Mesodermal cell (in vitro differentiated cells): ENCODE measurements at regions not wholly inside any gene's neighbourhood (a gene's known extent, or its start where the extent isn't known, plus 50 kb on each side); places are given as distances from the start of the nearest gene placed in this dataset.
"Not testable (repeated sequence)": the region's sequence is repeated elsewhere in the genome, so short reads cannot be mapped to it uniquely, and the experiment has no call there.

Experiments used
- H3K27ac ChIP-seq: 2 replicates; pipeline ENCODE4 v1.7.0; 2013; ENCODE audit warnings: mild to moderate bottlenecking, low read depth, low read length, moderate library complexity; ENCODE audit not compliant: severe bottlenecking
- H3K36me3 ChIP-seq: 2 replicates; pipeline ENCODE4 v1.7.1; 2013; ENCODE audit warnings: mild to moderate bottlenecking, low read length, moderate library complexity; ENCODE audit not compliant: control insufficient read depth, insufficient read depth
- H3K4me1 ChIP-seq: one replicate; pipeline ENCODE4 v1.7.1; 2013; ENCODE audit warnings: mild to moderate bottlenecking, low read length; ENCODE audit not compliant: insufficient read depth, control insufficient read depth, poor library complexity, severe bottlenecking
- H3K4me3 ChIP-seq: 2 replicates; pipeline ENCODE4 v1.7.0; 2013; ENCODE audit warnings: low read length, control low read depth, mild to moderate bottlenecking; ENCODE audit not compliant: insufficient read depth, poor library complexity, severe bottlenecking; ENCODE audit errors: extremely low read depth
- H3K9me3 ChIP-seq: 2 replicates; pipeline ENCODE4 v1.7.1; 2013; ENCODE audit warnings: mild to moderate bottlenecking, low read length, moderate library complexity; ENCODE audit not compliant: control insufficient read depth
- WGBS, 2 experiments: methylation state at CpG; one replicate each; pipeline ENCODE4 v1.1.5; 2013; ENCODE audit warnings: missing lambda C conversion rate in 2 of 2; ENCODE audit not compliant: insufficient coverage in 2 of 2; 5-methylcytosine and 5-hydroxymethylcytosine counted together

DNA sequence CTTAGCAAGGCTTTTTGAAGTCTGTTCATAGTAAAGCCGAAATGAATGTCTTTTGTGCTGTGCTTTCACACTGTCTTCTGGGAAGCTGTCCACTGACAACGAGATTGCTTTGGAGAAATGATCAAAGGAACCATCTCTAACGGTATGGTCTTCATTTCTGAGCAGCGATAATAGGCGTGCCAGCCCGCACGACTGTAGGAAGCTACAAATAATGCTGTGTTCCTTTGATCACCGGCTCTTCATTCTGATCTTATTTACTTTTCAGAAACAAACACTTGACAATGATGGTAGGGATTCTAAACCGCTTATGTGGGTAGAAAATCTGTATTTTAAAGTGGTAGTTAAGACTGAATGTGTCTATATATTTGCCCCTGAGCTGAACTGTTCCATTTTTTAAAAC is 306.6 kb upstream of the EXOC2 start:
- H3K4me1 ChIP-seq, result no peaks in the 10 kb centered on the region
- no peak overlapping the region for H3K27ac ChIP-seq
- H3K9me3 ChIP-seq, result no peaks in the 10 kb centered on the region
- no peaks in the 10 kb centered on the region for H3K36me3 ChIP-seq
- 83 to 93% methylated on average over 3 to 4 of the region's 9 CpGs for WGBS, 2 experiments
- H3K4me3 ChIP-seq, result no peak overlapping the region

DNA sequence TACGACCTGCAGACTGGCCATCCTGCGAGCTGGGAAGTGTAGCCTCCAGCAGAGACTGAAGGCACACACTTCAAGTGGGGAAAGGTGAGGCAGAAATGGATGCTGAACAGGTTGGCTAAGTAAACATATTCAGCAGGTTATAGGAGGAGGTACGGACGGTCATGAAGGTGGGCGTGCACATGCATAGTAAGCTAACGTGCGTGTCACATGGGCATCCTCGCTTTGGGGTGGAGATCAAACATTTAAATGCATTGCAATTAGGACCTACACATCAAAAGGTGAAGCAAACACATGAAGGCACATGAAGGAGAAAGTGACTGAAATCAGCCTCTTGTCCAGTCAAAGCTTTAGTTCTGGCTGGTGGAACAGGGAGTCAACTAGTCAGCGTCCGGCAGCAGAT is 305.6 kb upstream of the EXOC2 start:
- 97 to 99% methylated on average over 10 of the region's 10 CpGs for WGBS, 2 experiments

DNA sequence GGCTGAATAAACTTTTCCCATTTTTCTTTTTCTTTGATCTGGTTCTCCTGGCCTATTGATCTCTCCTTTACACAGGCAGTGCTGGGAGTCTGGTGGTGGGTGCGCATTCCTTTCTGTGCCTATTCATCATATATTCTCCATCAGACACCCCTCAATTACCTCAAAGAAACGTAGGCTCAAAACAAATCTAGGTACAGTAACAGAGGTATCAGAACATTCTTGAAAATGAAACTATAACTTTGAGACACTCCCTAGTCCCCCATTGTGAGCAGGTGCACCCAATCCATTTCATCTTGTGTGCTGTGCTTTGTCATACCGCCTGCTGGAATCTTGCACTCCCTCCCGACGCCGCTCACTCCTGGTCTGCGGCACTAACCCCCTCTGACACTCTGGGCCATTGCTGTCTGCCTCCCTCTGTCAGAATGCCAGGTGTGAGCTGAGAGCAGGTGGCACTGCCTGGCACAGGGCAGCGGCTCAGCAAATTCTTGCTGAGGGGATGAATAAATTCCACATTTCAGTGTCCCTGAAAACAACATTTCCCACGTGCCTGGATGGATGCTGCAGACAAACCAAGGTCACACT is 303.4 kb upstream of the EXOC2 start:
- Histone ChIP-seq H3K4me1 (no peaks in the 10 kb centered on the region), H3K36me3 (no peaks in the 10 kb centered on the region), H3K27ac (no peak overlapping the region), H3K4me3 (no peak overlapping the region), H3K9me3 (no peaks in the 10 kb centered on the region)
- 81 to 100% methylated on average over 3 to 4 of the region's 9 CpGs for WGBS, 2 experiments

More for the DNA sequence above, 305.6 kb upstream of the EXOC2 start:
- H3K4me3 ChIP-seq, result no peak overlapping the region
- no peaks in the 10 kb centered on the region for H3K9me3 ChIP-seq
- H3K36me3 ChIP-seq, result no peaks in the 10 kb centered on the region
- H3K4me1 ChIP-seq, result no peaks in the 10 kb centered on the region
- no peak overlapping the region for H3K27ac ChIP-seq

DNA sequence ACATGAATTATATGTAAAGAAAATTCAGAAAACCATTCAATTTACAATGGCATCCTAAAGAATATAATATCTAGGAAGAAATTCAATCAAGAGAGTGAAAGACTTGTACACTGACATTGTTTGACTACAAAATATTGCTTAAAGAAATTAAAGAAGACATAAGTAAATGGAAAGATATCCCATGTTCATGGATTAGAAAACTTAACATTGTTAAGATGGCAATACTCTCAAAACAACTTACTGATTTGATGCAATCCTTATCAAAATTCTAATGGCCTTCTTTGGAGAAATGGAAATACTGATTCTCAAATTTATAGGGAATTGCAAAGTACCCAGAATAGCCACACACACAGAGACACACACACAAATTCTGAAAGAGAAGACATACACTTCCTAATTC is 298.3 kb upstream of the EXOC2 start:
- Histone ChIP-seq H3K27ac (no peak overlapping the region), H3K4me3 (no peak overlapping the region), H3K9me3 (no peaks in the 10 kb centered on the region), H3K4me1 (no peaks in the 10 kb centered on the region), H3K36me3 (no peaks in the 10 kb centered on the region)

DNA sequence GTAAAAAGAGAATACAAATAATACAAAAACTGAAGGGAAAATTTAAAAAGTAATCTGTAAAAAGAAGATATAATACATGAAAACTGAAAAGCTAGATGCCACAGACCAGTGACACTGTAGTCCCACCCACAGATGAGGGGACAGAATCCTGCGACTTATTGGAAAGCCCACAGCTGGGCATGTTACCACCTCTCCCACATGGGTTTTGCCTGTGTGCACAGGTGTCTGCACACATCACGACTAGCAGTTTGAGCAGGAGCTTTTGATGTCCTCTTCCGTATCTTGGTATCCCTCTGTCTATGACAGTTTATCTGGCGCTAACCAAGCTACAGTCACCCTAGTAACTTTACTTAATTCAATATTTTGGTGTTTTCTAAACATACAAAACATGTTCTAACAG is 291.1 kb upstream of the EXOC2 start:
- no peaks in the 10 kb centered on the region for H3K4me1 ChIP-seq
- WGBS, 2 experiments, result 75 to 100% methylated on average over 1 to 3 of the region's 4 CpGs
- no peaks in the 10 kb centered on the region for H3K9me3 ChIP-seq
- no peaks in the 10 kb centered on the region for H3K36me3 ChIP-seq
- H3K4me3 ChIP-seq, result no peak overlapping the region
- no peak overlapping the region for H3K27ac ChIP-seq

DNA sequence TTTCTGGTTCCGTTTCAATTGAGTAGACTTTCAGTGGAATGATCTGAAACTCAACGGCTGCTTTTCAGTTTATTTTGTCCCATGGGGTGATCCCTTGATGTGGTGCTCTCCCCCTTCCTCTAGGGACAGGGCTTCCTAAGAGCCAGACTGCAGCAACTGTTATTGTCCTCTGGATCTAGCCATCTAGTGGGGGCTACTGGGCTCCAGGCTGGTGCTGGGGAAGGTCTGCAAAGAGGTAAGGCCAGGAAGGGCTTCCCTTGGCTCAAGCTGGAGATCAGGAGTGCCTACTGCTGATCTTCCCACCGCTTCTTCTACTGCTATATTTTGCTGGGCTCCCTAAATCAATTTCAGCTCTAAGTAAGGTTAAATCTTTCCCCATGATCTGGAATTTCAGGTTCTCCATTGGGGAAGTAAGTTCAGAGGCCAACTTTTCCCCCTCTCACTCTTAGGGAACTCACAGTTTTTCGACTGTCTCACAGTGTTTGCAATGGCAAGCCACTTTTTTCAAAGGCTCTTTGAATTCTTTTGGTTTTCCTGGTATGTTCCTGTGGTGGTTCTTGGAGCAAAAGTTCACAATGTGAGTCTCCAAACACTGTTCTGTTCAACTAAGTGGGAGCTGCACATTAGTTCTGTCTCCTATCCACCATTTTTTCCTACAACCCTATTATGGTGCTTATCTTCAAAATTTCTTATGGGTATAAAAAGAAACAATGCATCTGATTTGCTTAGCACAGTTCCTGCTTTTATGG is 286.2 kb upstream of the EXOC2 start:
- WGBS, 2 experiments, result 80 to 87% methylated on average over 2 to 3 of the region's 4 CpGs
- no peaks in the 10 kb centered on the region for H3K4me1 ChIP-seq
- H3K27ac ChIP-seq, result no peak overlapping the region
- H3K36me3 ChIP-seq, result no peaks in the 10 kb centered on the region
- no peak overlapping the region for H3K4me3 ChIP-seq
- peaks cover 10% of the 10 kb centered on the region for H3K9me3 ChIP-seq

DNA sequence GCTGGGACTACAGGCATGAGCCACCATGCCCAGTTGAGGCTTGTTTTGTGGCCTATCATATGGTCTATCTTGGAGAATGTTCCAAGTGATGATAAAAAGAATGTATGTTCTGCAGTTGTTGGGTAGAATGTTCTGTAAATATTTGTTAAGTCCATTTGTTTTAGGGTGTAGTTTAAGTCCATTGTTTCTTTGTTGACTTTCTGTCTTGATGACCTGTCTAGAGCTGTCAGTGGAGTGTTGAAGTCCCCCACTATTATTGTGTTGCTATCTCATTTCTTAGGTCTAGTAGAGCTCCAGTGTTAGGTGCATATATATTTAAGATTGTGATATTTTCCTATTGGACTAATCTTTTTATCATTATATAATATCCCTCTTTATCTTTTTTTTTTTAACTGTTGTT is 284.3 kb upstream of the EXOC2 start:
- not testable (repeated sequence) for H3K4me3 ChIP-seq, H3K36me3 ChIP-seq, H3K4me1 ChIP-seq, H3K9me3 ChIP-seq, H3K27ac ChIP-seq

DNA sequence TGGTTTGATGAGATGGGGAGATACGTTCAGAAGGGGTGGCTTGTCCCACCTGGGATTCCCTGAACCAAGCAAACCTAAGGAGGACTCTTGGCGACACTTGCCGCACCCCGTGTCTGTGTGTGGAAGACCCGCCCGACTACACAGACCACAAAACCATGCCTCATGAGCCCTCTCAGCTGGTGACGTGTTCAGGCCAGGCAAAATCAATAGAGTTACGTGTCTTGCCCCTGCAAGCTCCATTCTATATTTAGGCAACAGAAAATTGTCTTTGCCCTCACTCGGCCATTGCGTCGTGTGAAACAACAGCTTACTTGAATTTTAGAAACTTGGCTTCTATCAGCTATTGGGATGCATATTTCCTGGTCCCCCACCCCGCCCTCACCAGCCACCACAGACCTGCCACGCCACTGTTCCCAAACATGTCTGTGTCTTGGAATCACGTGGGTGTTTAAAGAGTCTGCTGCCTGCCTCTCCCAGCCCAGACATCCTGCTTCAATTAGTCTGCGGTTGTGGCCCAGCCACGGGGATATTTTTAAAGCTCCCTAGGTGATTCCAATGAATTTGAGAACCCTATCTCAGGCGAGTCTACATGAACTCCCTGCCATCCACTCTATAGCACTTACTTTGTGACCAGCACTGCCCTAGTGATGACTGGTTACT is 279.2 kb upstream of the EXOC2 start:
- Histone ChIP-seq H3K27ac (no peak overlapping the region), H3K4me1 (no peaks in the 10 kb centered on the region), H3K9me3 (peaks cover 10% of the 10 kb centered on the region), H3K36me3 (no peaks in the 10 kb centered on the region), H3K4me3 (no peak overlapping the region)
- 87 to 91% methylated on average over 12 to 16 of the region's 17 CpGs for WGBS, 2 experiments

DNA sequence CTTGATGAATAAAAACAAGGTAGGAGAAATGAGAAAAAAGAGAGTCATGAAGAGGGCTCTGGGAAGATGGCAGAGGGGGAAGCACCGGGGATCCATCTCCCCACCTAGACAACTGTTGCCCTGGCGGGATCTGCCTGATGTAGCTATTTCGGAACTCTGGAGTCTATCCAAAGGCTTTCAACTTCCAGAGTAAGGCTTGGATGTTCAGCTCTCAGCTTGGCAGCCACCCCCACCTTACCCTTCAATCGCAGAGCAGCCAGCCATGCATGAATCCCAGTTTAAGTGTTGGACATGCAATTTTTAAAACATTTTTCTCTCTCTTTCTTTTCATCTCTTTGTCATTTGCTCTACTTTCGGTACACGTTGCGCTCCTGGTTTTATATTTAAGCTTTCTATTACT is 275.9 kb upstream of the EXOC2 start:
- no peak overlapping the region for H3K4me3 ChIP-seq
- H3K9me3 ChIP-seq, result no peaks in the 10 kb centered on the region
- H3K36me3 ChIP-seq, result no peaks in the 10 kb centered on the region
- H3K4me1 ChIP-seq, result no peaks in the 10 kb centered on the region
- 93 to 94% methylated on average over 4 to 5 of the region's 7 CpGs for WGBS, 2 experiments
- H3K27ac ChIP-seq, result no peak overlapping the region

DNA sequence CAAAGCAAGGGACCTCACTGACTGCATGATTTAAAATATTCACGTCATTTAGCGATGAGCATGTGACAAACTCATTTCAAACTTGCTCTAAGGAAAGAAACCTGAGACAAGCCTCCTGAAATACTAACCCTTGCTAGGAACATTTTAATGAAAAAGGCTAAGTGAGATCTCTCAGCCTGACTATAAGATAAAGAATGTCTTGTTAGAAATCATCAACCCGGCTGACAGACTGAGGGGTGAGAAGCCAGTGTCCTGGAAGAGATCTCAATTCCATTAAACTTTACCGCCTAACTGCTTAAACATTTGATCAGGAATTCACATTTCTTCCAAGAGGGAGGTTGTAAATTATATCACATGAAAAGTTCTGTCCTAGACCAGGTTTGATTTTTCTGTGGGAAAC is 274.8 kb upstream of the EXOC2 start:
- no peaks in the 10 kb centered on the region for H3K4me1 ChIP-seq
- H3K4me3 ChIP-seq, result no peak overlapping the region
- no peaks in the 10 kb centered on the region for H3K9me3 ChIP-seq
- H3K27ac ChIP-seq, result no peak overlapping the region
- H3K36me3 ChIP-seq, result no peaks in the 10 kb centered on the region
- WGBS, 2 experiments, result 100% methylated on average over 1 to 2 of the region's 4 CpGs

DNA sequence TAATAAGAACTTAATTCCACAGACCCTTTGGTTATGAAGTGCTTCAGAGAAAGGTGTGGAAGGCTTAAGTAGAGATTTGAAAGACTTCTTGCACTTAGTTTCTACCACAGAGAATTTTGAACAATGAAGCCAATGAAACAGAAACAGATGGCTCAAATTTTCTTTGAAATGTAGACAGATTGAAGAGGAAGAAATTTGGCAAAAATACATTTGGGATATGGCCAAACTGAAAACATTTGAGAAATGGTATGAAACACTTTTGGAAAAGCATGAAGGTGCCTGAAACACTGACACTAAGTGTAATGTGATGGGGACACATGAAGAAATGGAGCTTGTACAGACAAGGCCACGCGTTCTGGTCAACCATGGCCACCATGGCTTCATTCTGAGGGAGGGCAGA is 272.4 kb upstream of the EXOC2 start:
- no peak overlapping the region for H3K27ac ChIP-seq
- no peaks in the 10 kb centered on the region for H3K9me3 ChIP-seq
- H3K36me3 ChIP-seq, result no peaks in the 10 kb centered on the region
- H3K4me3 ChIP-seq, result no peak overlapping the region
- 84 to 100% methylated on average over 2 of the region's 2 CpGs for WGBS, 2 experiments
- no peaks in the 10 kb centered on the region for H3K4me1 ChIP-seq
